ENCODE measurements at regions not wholly inside any gene's neighbourhood (a gene's known extent, or its start where the extent isn't known, plus 50 kb on each side); places are given as distances from the start of the nearest gene placed in this dataset.

GRCh38 chr2:83196225-83196624, 1262.9 kb downstream of the SUCLG1 start:
- TF ChIP-seq POLR2AphosphoS5 (IDR thresholded peaks at IDR 0.05; ENCODE audit: borderline replicate concordance, low read depth, low read length) (no peak), EZH2 (IDR thresholded peaks at IDR 0.05) (no peak)

Data from SK-N-MC (cell line).